HCT116 (cell line): ENCODE measurements at regions not wholly inside any gene's neighbourhood (a gene's known extent, or its start where the extent isn't known, plus 50 kb on each side); places are given as distances from the start of the nearest gene placed in this dataset.
"Not testable (repeated sequence)": the region's sequence is repeated elsewhere in the genome, so short reads cannot be mapped to it uniquely, and the experiment has no call there.

Source experiments
- CTCF ChIP-seq, 3 experiments: fragments of 200-600 bp in 1 of 3; sonication (generic) in 1 of 3; IDR thresholded peaks in 2 of 3; conservative IDR thresholded peaks in 1 of 3; 2 replicates each; pipeline ENCODE4 v1.5.1; 2012 to 2017; ENCODE audit warnings: low read depth in 2 of 3, low read length in 2 of 3, antibody characterized with exemption in 1 of 3, borderline replicate concordance in 1 of 3, control low read depth in 1 of 3, mild to moderate bottlenecking in 1 of 3, mixed read lengths in 1 of 3, mixed run types in 1 of 3, moderate library complexity in 1 of 3; ENCODE audit not compliant: insufficient read depth in 1 of 3
- EZH2 ChIP-seq: fragments of 200-600 bp; sonication (generic); IDR thresholded peaks from 2 replicates; pipeline ENCODE4 v1.6.1; 2017; ENCODE audit warnings: antibody characterized with exemption, mixed run types
- MAX ChIP-seq: IDR thresholded peaks from 2 replicates; pipeline ENCODE4 v1.6.1; 2012
- REST ChIP-seq: IDR thresholded peaks from 2 replicates; pipeline ENCODE4 v1.6.1; 2012; ENCODE audit warnings: low read depth
- SIN3A ChIP-seq: IDR thresholded peaks from 2 replicates; pipeline ENCODE4 v1.6.1; 2012; ENCODE audit warnings: low read depth
- ZBTB33 ChIP-seq: IDR thresholded peaks from 2 replicates; pipeline ENCODE4 v1.6.1; 2011; ENCODE audit warnings: mild to moderate bottlenecking, low read length, moderate library complexity; ENCODE audit not compliant: insufficient replicate concordance; ENCODE audit errors: extremely low read depth

GRCh38 chr6:26749126-26749758 is 89.7 kb upstream of the ZNF322 start:
- not testable (repeated sequence) for TF ChIP-seq REST; CTCF (IDR thresholded peaks at IDR 0.05 in 2 of 3, conservative IDR thresholded peaks at IDR 0.05 in 1 of 3; ENCODE audit: borderline replicate concordance in 1 of 3, insufficient read depth in 1 of 3, low read depth in 2 of 3, low read length in 2 of 3); MAX; SIN3A; ZBTB33; EZH2
